IMR-90 (cell line): ENCODE measurements at regions not wholly inside any gene's neighbourhood (a gene's known extent, or its start where the extent isn't known, plus 50 kb on each side); places are given as distances from the start of the nearest gene placed in this dataset.
A peak's percentile ranks its signal among the peaks of the same experiment; 100 is the strongest.

ENCODE experiments used
- ATAC-seq: fragments of 200-7000 bp; cut with Tn5 transposase; 2 replicates; pipeline ENCODE4 v1.9.1; 2020; ENCODE audit warnings: low read depth, mild to moderate bottlenecking, moderate library complexity
- BruUV-seq: library from RNA; stranded (reverse); fragments of 400-500 nt; replicated peaks from 2 replicates; lab custom pipeline; 2021; lab: Mats Ljungman, UMichigan
- CTCF ChIA-PET: fragments of 300-600 bp; formaldehyde crosslinking; extraction: SDS; loops from one replicate; lab custom pipeline; 2021; ENCODE audit warnings: antibody characterized with exemption; lab: Yijun Ruan, JAX
- POLR2A ChIA-PET: fragments of 300-600 bp; sonication (Branson Sonifier 250); formaldehyde crosslinking; loops from one replicate; lab custom pipeline; 2022; ENCODE audit warnings: antibody characterized with exemption; ENCODE audit not compliant: unreplicated experiment; lab: Charles Lee
- DNase-seq: peaks from one replicate; pipeline ENCODE4 v3.0.0; 2013
- H2AFZ ChIP-seq: replicated peaks from 2 replicates; pipeline ENCODE3; 2013; ENCODE audit warnings: low read length, mild to moderate bottlenecking; ENCODE audit not compliant: poor library complexity
- H2AK5ac ChIP-seq: 2 replicates; pipeline ENCODE4 v1.6.1; 2013; ENCODE audit warnings: low read depth, low read length, inconsistent platforms
- H2AK9ac ChIP-seq: replicated peaks from 2 replicates; pipeline ENCODE3; 2013; ENCODE audit warnings: mild to moderate bottlenecking, low read depth, low read length, moderate library complexity; ENCODE audit not compliant: poor library complexity
- H2BK120ac ChIP-seq: 2 replicates; pipeline ENCODE4 v1.6.1; 2013; ENCODE audit warnings: low read depth, low read length, inconsistent platforms
- H2BK15ac ChIP-seq: 3 replicates; pipeline ENCODE4 v1.6.1; 2013; ENCODE audit warnings: low read depth, low read length, inconsistent platforms
- H2BK20ac ChIP-seq: 2 replicates; pipeline ENCODE4 v1.6.1; 2013; ENCODE audit warnings: low read depth, mild to moderate bottlenecking, inconsistent platforms, low read length, moderate library complexity
- H2BK5ac ChIP-seq: 2 replicates; pipeline ENCODE4 v1.6.1; 2013; ENCODE audit warnings: mild to moderate bottlenecking, low read depth, low read length, inconsistent platforms; ENCODE audit not compliant: poor library complexity, severe bottlenecking
- H3K14ac ChIP-seq: replicated peaks from 2 replicates; pipeline ENCODE4 v1.6.1; 2013; ENCODE audit warnings: low read depth, low read length, inconsistent platforms
- H3K18ac ChIP-seq: 2 replicates; pipeline ENCODE4 v1.6.1; 2013; ENCODE audit warnings: low read depth, low read length, control low read depth
- H3K23ac ChIP-seq: 2 replicates; pipeline ENCODE4 v1.6.1; 2013; ENCODE audit warnings: low read depth, low read length, inconsistent platforms
- H3K27ac ChIP-seq: 2 replicates; pipeline ENCODE4 v1.5.1; 2013; ENCODE audit warnings: mild to moderate bottlenecking, control low read depth, low read length; ENCODE audit not compliant: insufficient read depth
- H3K27me3 ChIP-seq: 2 replicates; pipeline ENCODE4 v1.6.1; 2013; ENCODE audit warnings: low read length; ENCODE audit not compliant: control insufficient read depth, insufficient read depth
- H3K36me3 ChIP-seq: 2 replicates; pipeline ENCODE4 v1.6.1; 2013; ENCODE audit warnings: low read length, mixed read lengths; ENCODE audit not compliant: control insufficient read depth, insufficient read depth
- H3K4ac ChIP-seq: 2 replicates; pipeline ENCODE4 v1.6.1; 2013; ENCODE audit warnings: low read depth, low read length, inconsistent platforms
- H3K4me1 ChIP-seq: 2 replicates; pipeline ENCODE4 v1.6.1; 2013; ENCODE audit warnings: low read length, mixed read lengths; ENCODE audit not compliant: control insufficient read depth, insufficient read depth
- H3K4me2 ChIP-seq: 2 replicates; pipeline ENCODE4 v1.6.1; 2013; ENCODE audit warnings: low read depth, mild to moderate bottlenecking, control low read depth, low read length, moderate library complexity
- H3K4me3 ChIP-seq: 2 replicates; pipeline ENCODE4 v1.5.1; 2013; ENCODE audit warnings: low read depth, mild to moderate bottlenecking, control low read depth, low read length, moderate library complexity; ENCODE audit not compliant: insufficient read depth
- H3K56ac ChIP-seq: 2 replicates; pipeline ENCODE4 v1.6.1; 2013; ENCODE audit warnings: low read length, inconsistent platforms; ENCODE audit not compliant: insufficient read depth; ENCODE audit errors: extremely low read depth
- H3K79me1 ChIP-seq, 2 experiments: 2 replicates each; pipeline ENCODE4 v1.6.1; 2013; ENCODE audit warnings: low read length in 2 of 2, inconsistent platforms in 1 of 2, low read depth in 1 of 2
- H3K9ac ChIP-seq: 2 replicates; pipeline ENCODE4 v1.6.1; 2013; ENCODE audit warnings: low read depth, low read length, control low read depth
- H3K9me1 ChIP-seq: 2 replicates; pipeline ENCODE4 v1.6.1; 2013; ENCODE audit warnings: low read length, inconsistent platforms; ENCODE audit not compliant: insufficient read depth
- H3K9me3 ChIP-seq: 2 replicates; pipeline ENCODE4 v1.6.1; 2013; ENCODE audit warnings: low read length; ENCODE audit not compliant: control insufficient read depth, insufficient read depth
- H4K20me1 ChIP-seq: 2 replicates; pipeline ENCODE4 v1.6.1; 2013; ENCODE audit warnings: low read length, inconsistent platforms; ENCODE audit not compliant: insufficient read depth
- H4K5ac ChIP-seq: 2 replicates; pipeline ENCODE4 v1.6.1; 2013; ENCODE audit warnings: mild to moderate bottlenecking, low read depth, low read length, control low read depth
- H4K8ac ChIP-seq, 2 experiments: 2 replicates each; pipeline ENCODE4 v1.6.1; 2013; ENCODE audit warnings: low read depth in 2 of 2, low read length in 2 of 2, control low read depth in 1 of 2, inconsistent platforms in 1 of 2
- H4K91ac ChIP-seq: 2 replicates; pipeline ENCODE4 v1.6.1; 2013; ENCODE audit warnings: low read depth, low read length, inconsistent platforms; ENCODE audit not compliant: insufficient read depth
- BHLHE40 ChIP-seq: fragments of 150-350 bp; IDR thresholded peaks from 2 replicates; pipeline ENCODE4 v1.6.1; 2016; ENCODE audit warnings: mild to moderate bottlenecking, low read depth, low read length
- MAFK ChIP-seq: IDR thresholded peaks from 2 replicates; pipeline ENCODE4 v1.6.1; 2012; ENCODE audit warnings: low read depth, low read length, improper control_type of control experiment
- WGBS, 2 experiments: methylation state at CpG; one replicate each; pipeline versions ENCODE4 v1.1.5 to v1.1.7; 2013; ENCODE audit warnings: missing lambda C conversion rate in 2 of 2; ENCODE audit not compliant: insufficient read length in 1 of 2; ENCODE audit errors: extremely low coverage in 2 of 2; 5-methylcytosine and 5-hydroxymethylcytosine counted together
- dilution Hi-C: fragments of 300-500 bp; cut with HindIII; formaldehyde crosslinking; loops from one replicate; pipeline ENCODE4 v1.14.3; 2018; ENCODE audit warnings: low sequenced_read_pairs; ENCODE audit not compliant: unreplicated experiment
- in situ Hi-C: fragments of 300-500 bp; cut with MboI; formaldehyde crosslinking; loops from 3 replicates; pipeline ENCODE4 v1.14.3; 2019; ENCODE audit warnings: low sequenced_read_pairs, inconsistent platforms, mixed read lengths
- intact Hi-C: fragments of 100-400 bp; cut with micrococcal nuclease; formaldehyde crosslinking; loops from 2 replicates; pipeline ENCODE4 v1.10.0; 2022

DNA sequence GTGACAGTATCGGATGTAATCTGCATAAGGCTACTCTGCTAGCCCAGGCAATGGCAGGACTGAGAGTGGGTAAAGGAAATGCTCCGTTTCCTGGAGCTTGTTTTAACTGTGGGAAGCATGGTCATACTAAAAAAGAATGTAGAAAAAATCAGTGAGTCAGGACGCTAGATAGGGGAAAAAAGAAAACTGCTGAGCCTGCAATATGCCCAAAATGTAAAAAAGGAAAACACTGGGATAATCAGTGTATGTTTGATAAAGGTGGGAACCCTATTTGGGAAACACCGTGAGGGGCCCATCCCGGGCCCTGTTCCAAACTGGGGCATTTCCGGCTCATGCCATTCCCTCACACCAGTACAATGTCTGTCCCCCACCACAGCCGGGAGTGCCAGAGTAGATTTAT lies 775.8 kb downstream of the ZPLD1 start:
- Histone ChIP-seq H3K27ac (no peak overlapping the region), H3K18ac (no peak overlapping the region), H3K56ac (no peak overlapping the region), H2AFZ (no peak overlapping the region), H2BK15ac (no peak overlapping the region), H3K27me3 (no peaks in the 10 kb centered on the region), H3K23ac (no peak overlapping the region), H3K79me1 (no peaks in the 10 kb centered on the region), H3K4me1 (no peaks in the 10 kb centered on the region), H3K9me1 (no peaks in the 10 kb centered on the region), H2AK5ac (no peak overlapping the region), H4K20me1 (no peaks in the 10 kb centered on the region), H4K8ac (no peak overlapping the region), H2BK5ac (no peak overlapping the region), H3K9ac (no peak overlapping the region), H3K4me2 (no peak overlapping the region), H3K14ac (no peak overlapping the region), H4K91ac (no peak overlapping the region), H2AK9ac (no peak overlapping the region), H3K4ac (no peak overlapping the region), H3K36me3 (no peaks in the 10 kb centered on the region), H4K5ac (no peak overlapping the region), H3K4me3 (no peak overlapping the region), H3K9me3 (no peaks in the 10 kb centered on the region), H2BK120ac (no peak overlapping the region), H2BK20ac (no peak overlapping the region)
- ATAC-seq (no peak), DNase-seq (no peak)
- dilution Hi-C loops (no loop called here), intact Hi-C loops (no loop called here), in situ Hi-C loops (no loop called here)
- POLR2A ChIA-PET: no interaction called here
- no peak for TF ChIP-seq BHLHE40
- peak; percentile 59 for TF ChIP-seq MAFK
- WGBS, 2 experiments: 60% methylated on average over 2 of the region's 7 CpGs; no CpG with 5 or more reads in 1 of the 2 experiments
- CTCF ChIA-PET: no interaction called here
- BruUV-seq: no TSS peak
